Ectodermal cell (in vitro differentiated cells): ENCODE measurements at regions not wholly inside any gene's neighbourhood (a gene's known extent, or its start where the extent isn't known, plus 50 kb on each side); places are given as distances from the start of the nearest gene placed in this dataset.
A peak's percentile ranks its signal among the peaks of the same experiment; 100 is the strongest.

Experiments
- H3K27ac ChIP-seq: 2 replicates; pipeline ENCODE4 v1.7.0; 2013; ENCODE audit warnings: mild to moderate bottlenecking, low read depth, low read length; ENCODE audit not compliant: insufficient read depth, poor library complexity, severe bottlenecking
- H3K27me3 ChIP-seq: 2 replicates; pipeline ENCODE4 v1.7.0; 2013; ENCODE audit warnings: mild to moderate bottlenecking, low read length; ENCODE audit not compliant: insufficient read depth, control insufficient read depth, poor library complexity, severe bottlenecking
- H3K36me3 ChIP-seq: one replicate; pipeline ENCODE4 v1.7.0; 2013; ENCODE audit warnings: low read length; ENCODE audit not compliant: control insufficient read depth, insufficient read depth
- H3K4me1 ChIP-seq: one replicate; pipeline ENCODE4 v1.7.0; 2013; ENCODE audit warnings: low read length; ENCODE audit not compliant: control insufficient read depth, insufficient read depth
- H3K4me3 ChIP-seq: 2 replicates; pipeline ENCODE4 v1.7.0; 2013; ENCODE audit warnings: low read depth, low read length, control low read depth; ENCODE audit not compliant: insufficient read depth
- H3K9me3 ChIP-seq: 2 replicates; pipeline ENCODE4 v1.7.0; 2013; ENCODE audit warnings: mild to moderate bottlenecking, low read length, moderate library complexity; ENCODE audit not compliant: control insufficient read depth
- WGBS, 2 experiments: methylation state at CpG; one replicate each; pipeline ENCODE4 v1.1.7; 2013; ENCODE audit warnings: missing lambda C conversion rate in 2 of 2; 5-methylcytosine and 5-hydroxymethylcytosine counted together

- WGBS, 2 experiments, result 81 to 83% methylated on average over 4 of the region's 4 CpGs
- H3K27ac ChIP-seq, result no peak overlapping the region
These were observed 161.4 kb downstream of the EFNB2 start for GRCh38 chr13:106373989-106374572.

DNA sequence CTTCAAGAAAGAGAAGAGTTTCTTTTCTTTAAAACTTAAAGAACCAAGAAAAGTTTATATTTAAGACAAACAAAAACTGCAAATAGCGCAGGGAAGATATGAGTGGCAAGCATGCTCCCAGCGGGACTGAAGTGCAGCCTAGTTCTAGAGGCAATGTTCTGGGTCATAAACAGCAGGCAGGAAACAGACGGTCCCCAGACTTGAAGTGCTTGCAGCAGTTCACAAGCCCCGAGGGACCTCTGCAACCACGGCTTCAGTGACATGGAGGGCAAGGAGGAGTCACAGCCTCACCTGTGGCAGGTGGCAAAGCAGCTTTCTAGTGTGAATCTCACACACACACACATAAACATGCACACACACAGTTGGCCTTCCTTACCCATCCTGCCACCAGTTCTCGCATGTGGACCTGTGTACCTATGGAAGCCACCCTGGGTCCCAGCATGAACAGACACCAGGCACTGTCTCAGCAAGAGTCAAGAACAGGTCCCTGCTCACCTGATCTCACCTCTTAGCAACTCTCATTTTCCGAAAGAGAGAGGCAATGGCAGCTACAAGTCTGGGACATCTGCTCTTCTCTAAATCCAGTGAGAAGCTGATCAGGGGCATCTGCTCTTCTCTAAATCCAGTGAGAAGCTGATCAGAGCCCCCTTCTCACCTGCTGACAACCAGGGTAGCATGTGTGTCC lies 162.0 kb downstream of the EFNB2 start:
- no peaks in the 10 kb centered on the region for H3K9me3 ChIP-seq
- no peak overlapping the region for H3K27ac ChIP-seq
- H3K27me3 ChIP-seq, result no peaks in the 10 kb centered on the region
- WGBS, 2 experiments, result 92% methylated on average over 7 of the region's 7 CpGs
- peaks cover 11% of the 10 kb centered on the region for H3K4me1 ChIP-seq
- no peak overlapping the region for H3K4me3 ChIP-seq
- H3K36me3 ChIP-seq, result no peaks in the 10 kb centered on the region

More at GRCh38 chr13:106373989-106374572, 161.4 kb downstream of the EFNB2 start:
- Histone ChIP-seq H3K4me3 (no peak overlapping the region), H3K27me3 (no peaks in the 10 kb centered on the region), H3K4me1 (peaks cover 6% of the 10 kb centered on the region), H3K36me3 (no peaks in the 10 kb centered on the region), H3K9me3 (no peaks in the 10 kb centered on the region)

DNA sequence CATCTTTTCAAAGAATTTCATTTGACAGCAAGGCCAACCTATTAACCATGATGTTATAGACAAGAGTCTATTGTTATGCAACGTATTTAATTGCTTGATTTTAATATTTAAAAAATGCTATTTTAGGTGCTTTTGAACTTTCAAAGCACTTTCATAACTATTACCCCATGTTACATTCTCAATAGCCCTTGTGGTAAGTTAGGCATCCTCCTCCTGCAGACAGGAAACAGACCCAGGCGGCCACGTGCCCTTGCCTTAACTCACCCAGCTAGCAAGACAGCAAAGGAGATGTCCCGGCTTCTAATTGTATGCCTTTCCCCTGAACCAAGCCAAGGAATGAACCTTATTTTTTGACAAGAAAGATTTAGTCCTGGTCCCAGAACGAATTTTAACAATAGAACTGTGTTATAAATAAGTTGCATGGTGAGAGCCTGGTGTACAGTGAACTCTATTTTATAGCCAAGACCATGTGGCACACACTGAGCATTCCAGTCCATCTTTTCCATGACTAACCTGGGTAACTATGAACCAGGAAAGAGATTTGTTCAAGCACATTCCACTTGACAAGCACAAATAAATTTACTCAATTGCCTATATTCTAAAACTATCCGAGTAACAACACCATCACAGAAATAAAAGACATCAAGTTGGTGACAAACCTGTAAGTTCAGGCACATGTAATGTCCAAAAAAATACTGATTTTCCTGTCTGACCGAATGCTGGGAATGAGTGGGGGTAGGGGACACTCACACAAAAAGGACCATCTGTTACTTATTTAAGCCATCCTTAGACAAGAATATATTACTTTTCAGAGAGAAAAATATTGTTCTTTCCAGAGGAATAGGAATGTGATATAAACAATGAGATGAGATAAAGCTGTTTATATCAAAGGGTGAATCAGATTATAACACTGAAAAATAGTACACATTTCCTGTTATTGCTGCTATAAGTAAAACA lies 163.0 kb downstream of the EFNB2 start:
- Histone ChIP-seq H3K4me3 (no peak overlapping the region), H3K36me3 (no peaks in the 10 kb centered on the region), H3K9me3 (no peaks in the 10 kb centered on the region), H3K27ac (no peak overlapping the region), H3K4me1 (peaks cover 12% of the 10 kb centered on the region), H3K27me3 (no peaks in the 10 kb centered on the region)
- WGBS, 2 experiments, result 88 to 97% methylated on average over 6 of the region's 7 CpGs

- no peaks in the 10 kb centered on the region for H3K36me3 ChIP-seq
- WGBS, 2 experiments, result 94 to 96% methylated on average over 5 of the region's 5 CpGs
- H3K4me3 ChIP-seq, result no peak overlapping the region
- H3K27me3 ChIP-seq, result no peaks in the 10 kb centered on the region
- no peak overlapping the region for H3K27ac ChIP-seq
- peaks cover 21% of the 10 kb centered on the region for H3K4me1 ChIP-seq
- H3K9me3 ChIP-seq, result no peaks in the 10 kb centered on the region
These were observed 164.4 kb downstream of the EFNB2 start for GRCh38 chr13:106371024-106371423.

- Histone ChIP-seq H3K27ac (no peak overlapping the region), H3K27me3 (no peaks in the 10 kb centered on the region)
- WGBS, 2 experiments, result 60 to 62% methylated on average over 2 of the region's 2 CpGs
These were observed 165.6 kb downstream of the EFNB2 start for GRCh38 chr13:106369858-106370257.

DNA sequence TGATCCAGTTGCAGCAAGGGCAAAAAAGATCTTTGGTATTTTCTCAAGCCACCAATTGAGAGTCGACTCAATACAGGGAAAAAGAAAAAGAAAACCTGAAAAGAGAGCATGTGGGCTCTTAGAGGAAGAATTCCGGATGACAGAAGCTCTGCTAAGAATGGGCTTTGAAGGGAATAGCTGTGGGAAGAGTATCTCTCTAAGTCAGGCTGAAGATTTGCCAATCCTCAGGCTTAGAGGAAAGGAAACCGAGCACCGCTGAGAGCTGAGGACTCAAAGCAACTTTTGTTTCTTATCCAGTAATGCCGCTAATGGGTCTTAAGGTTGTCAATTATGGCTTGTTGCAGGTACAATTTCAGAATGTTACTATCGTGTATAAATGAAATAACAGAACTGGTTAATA lies 166.4 kb downstream of the EFNB2 start:
- no peaks in the 10 kb centered on the region for H3K27me3 ChIP-seq
- 47 to 52% methylated on average over 5 of the region's 6 CpGs for WGBS, 2 experiments
- H3K4me1 ChIP-seq, result peaks cover 21% of the 10 kb centered on the region
- peaks cover 2% of the 10 kb centered on the region for H3K9me3 ChIP-seq
- no peaks in the 10 kb centered on the region for H3K36me3 ChIP-seq
- H3K27ac ChIP-seq, result peak overlapping the region; percentile 4
- no peak overlapping the region for H3K4me3 ChIP-seq

More at GRCh38 chr13:106369858-106370257, 165.6 kb downstream of the EFNB2 start:
- H3K4me1 ChIP-seq, result peaks cover 21% of the 10 kb centered on the region
- H3K36me3 ChIP-seq, result no peaks in the 10 kb centered on the region
- H3K9me3 ChIP-seq, result no peaks in the 10 kb centered on the region
- no peak overlapping the region for H3K4me3 ChIP-seq

- Histone ChIP-seq H3K36me3 (no peaks in the 10 kb centered on the region), H3K9me3 (peaks cover 2% of the 10 kb centered on the region), H3K27me3 (no peaks in the 10 kb centered on the region), H3K4me1 (peaks cover 21% of the 10 kb centered on the region), H3K27ac (no peak overlapping the region), H3K4me3 (no peak overlapping the region)
- 89 to 95% methylated on average over 1 to 2 of the region's 3 CpGs for WGBS, 2 experiments
These were observed 168.0 kb downstream of the EFNB2 start for GRCh38 chr13:106367361-106367971.

GRCh38 chr13:106362707-106363106 lies 172.8 kb downstream of the EFNB2 start:
- Histone ChIP-seq H3K36me3 (no peaks in the 10 kb centered on the region), H3K4me1 (peaks cover 8% of the 10 kb centered on the region)

GRCh38 chr13:106361621-106362020 lies 173.8 kb downstream of the EFNB2 start:
- Histone ChIP-seq H3K9me3 (peaks cover 2% of the 10 kb centered on the region), H3K4me3 (no peak overlapping the region), H3K27ac (no peak overlapping the region), H3K27me3 (no peaks in the 10 kb centered on the region), H3K4me1 (peaks cover 7% of the 10 kb centered on the region), H3K36me3 (no peaks in the 10 kb centered on the region)
- whole genome bisulfite sequencing, 2 experiments, result 95 to 98% methylated on average over 2 of the region's 2 CpGs

More at GRCh38 chr13:106362707-106363106, 172.8 kb downstream of the EFNB2 start:
- Histone ChIP-seq H3K4me3 (no peak overlapping the region), H3K27ac (no peak overlapping the region), H3K9me3 (peaks cover 2% of the 10 kb centered on the region), H3K27me3 (no peaks in the 10 kb centered on the region)
- 93 to 95% methylated on average over 3 to 5 of the region's 5 CpGs for WGBS, 2 experiments
